ENCODE measurements at regions not wholly inside any gene's neighbourhood (a gene's known extent, or its start where the extent isn't known, plus 50 kb on each side); places are given as distances from the start of the nearest gene placed in this dataset.

GRCh38 chr14:101017806-101018560 lies 114.5 kb upstream of the RTL1 start:
- Histone ChIP-seq H3K27ac (ENCODE audit: low read depth, low read length) (no peak overlapping the region), H3K4me1 (ENCODE audit: insufficient read depth, low read length) (no peaks in the 10 kb centered on the region), H3K9me3 (ENCODE audit: low read length) (no peaks in the 10 kb centered on the region), H3K36me3 (ENCODE audit: insufficient read depth, low read length) (no peaks in the 10 kb centered on the region), H3K9ac (ENCODE audit: low read length) (no peak overlapping the region), H3K4me3 (ENCODE audit: low read depth in 1 of 2, low read length in 2 of 2) (no peak overlapping the region), H3K27me3 (ENCODE audit: control insufficient read depth in 1 of 2, insufficient read depth in 2 of 2, low read length in 2 of 2) (no peaks in the 10 kb centered on the region)

- Histone ChIP-seq H3K4me1 (ENCODE audit: insufficient read depth, low read length) (no peaks in the 10 kb centered on the region), H3K4me3 (ENCODE audit: low read depth in 1 of 2, low read length in 2 of 2) (no peak overlapping the region), H3K27ac (ENCODE audit: low read depth, low read length) (no peak overlapping the region), H3K9ac (ENCODE audit: low read length) (no peak overlapping the region), H3K36me3 (ENCODE audit: insufficient read depth, low read length) (no peaks in the 10 kb centered on the region), H3K27me3 (ENCODE audit: control insufficient read depth in 1 of 2, insufficient read depth in 2 of 2, low read length in 2 of 2) (no peaks in the 10 kb centered on the region), H3K9me3 (ENCODE audit: low read length) (no peaks in the 10 kb centered on the region)
These were observed 115.2 kb upstream of the RTL1 start for GRCh38 chr14:101018561-101019290.

DNA sequence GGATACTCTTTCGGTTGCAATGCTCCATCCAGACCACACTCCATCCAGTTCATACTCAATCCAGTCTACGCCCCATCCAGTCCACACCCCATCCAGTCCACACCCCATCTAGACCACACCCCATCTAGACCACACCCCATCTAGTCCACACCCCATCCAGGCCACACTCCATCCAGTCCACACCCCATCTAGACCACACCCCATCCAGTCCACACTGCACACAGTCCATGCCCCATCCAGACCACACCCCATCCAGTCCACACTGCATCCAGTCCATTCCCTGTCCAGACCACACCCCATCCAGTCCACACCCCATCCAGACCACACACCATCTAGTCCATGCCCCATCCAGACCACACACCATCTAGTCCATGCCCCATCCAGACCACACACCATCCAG lies 116.0 kb upstream of the RTL1 start:
- H3K27me3 ChIP-seq (ENCODE audit: control insufficient read depth in 1 of 2, insufficient read depth in 2 of 2, low read length in 2 of 2), result no peaks in the 10 kb centered on the region

DNA sequence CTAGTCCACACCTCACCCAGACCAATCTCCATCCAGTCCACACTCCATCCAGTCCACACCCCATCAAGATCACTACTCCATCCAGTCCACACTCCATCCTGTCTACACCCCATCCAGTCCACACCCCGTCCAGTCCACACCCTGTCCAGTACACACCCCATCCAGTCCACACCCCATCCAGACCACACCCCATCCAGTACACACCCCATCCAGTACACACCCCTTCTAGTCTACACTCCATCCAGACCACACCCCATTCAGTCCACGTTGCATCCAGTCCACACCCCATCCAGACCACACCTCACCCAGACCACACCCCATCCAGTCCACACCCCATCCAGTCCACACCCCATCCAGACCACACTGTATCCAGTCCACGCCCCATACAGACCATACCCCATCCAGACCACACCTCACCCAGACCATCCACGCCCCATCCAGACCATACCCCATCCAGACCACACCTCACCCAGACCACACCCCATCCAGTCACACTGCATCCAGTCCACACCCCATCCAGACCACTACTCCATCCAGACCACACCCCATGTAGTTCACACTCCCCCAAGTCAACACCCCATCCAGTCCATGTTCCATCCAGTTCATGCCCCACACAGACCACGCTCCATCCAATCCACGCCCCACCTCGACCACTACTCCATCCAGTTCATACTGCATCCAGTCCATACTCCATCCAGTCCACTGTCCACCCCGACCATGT lies 116.6 kb upstream of the RTL1 start:
- Histone ChIP-seq H3K4me3 (ENCODE audit: low read depth in 1 of 2, low read length in 2 of 2) (no peak overlapping the region), H3K27me3 (ENCODE audit: control insufficient read depth in 1 of 2, insufficient read depth in 2 of 2, low read length in 2 of 2) (no peaks in the 10 kb centered on the region), H3K36me3 (ENCODE audit: insufficient read depth, low read length) (no peaks in the 10 kb centered on the region), H3K9ac (ENCODE audit: low read length) (no peak overlapping the region), H3K4me1 (ENCODE audit: insufficient read depth, low read length) (no peaks in the 10 kb centered on the region), H3K27ac (ENCODE audit: low read depth, low read length) (no peak overlapping the region), H3K9me3 (ENCODE audit: low read length) (no peaks in the 10 kb centered on the region)

More for the DNA sequence above, 116.0 kb upstream of the RTL1 start:
- no peak overlapping the region for H3K27ac ChIP-seq (ENCODE audit: low read depth, low read length)
- no peaks in the 10 kb centered on the region for H3K9me3 ChIP-seq (ENCODE audit: low read length)
- H3K4me3 ChIP-seq (ENCODE audit: low read depth in 1 of 2, low read length in 2 of 2), result no peak overlapping the region
- no peaks in the 10 kb centered on the region for H3K36me3 ChIP-seq (ENCODE audit: insufficient read depth, low read length)
- H3K9ac ChIP-seq (ENCODE audit: low read length), result no peak overlapping the region
- H3K4me1 ChIP-seq (ENCODE audit: insufficient read depth, low read length), result no peaks in the 10 kb centered on the region

DNA sequence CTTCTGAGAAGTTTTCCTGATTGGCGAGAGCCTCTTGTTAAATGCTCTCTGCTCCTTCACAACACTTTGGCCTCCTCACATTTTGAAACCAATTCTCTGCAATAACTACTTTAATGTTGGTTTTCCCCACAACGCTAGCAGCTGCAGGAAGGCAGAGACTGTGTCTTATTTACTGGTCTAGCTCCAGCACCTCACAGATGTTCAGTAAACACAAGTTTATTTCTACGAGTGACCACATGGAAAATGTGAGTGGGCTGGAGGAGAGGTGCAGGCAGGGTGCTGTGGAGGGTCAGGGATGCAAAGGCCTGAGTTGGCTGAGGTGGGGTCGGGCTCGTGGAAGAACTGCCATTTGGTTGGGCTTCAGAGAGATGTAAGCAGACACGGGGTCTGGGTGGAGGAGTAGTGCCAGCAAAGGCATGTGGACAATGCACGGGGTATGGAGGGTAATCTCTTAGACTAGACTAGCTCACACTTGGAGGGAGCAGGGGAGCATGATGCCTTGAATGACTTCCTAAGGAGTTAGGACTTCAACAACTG lies 117.4 kb upstream of the RTL1 start:
- Histone ChIP-seq H3K9me3 (ENCODE audit: low read length) (no peaks in the 10 kb centered on the region), H3K36me3 (ENCODE audit: insufficient read depth, low read length) (no peaks in the 10 kb centered on the region), H3K4me3 (ENCODE audit: low read depth in 1 of 2, low read length in 2 of 2) (no peak overlapping the region), H3K27me3 (ENCODE audit: control insufficient read depth in 1 of 2, insufficient read depth in 2 of 2, low read length in 2 of 2) (no peaks in the 10 kb centered on the region), H3K27ac (ENCODE audit: low read depth, low read length) (no peak overlapping the region), H3K4me1 (ENCODE audit: insufficient read depth, low read length) (no peaks in the 10 kb centered on the region), H3K9ac (ENCODE audit: low read length) (no peak overlapping the region)

- Histone ChIP-seq H3K27me3 (ENCODE audit: control insufficient read depth in 1 of 2, insufficient read depth in 2 of 2, low read length in 2 of 2) (no peaks in the 10 kb centered on the region), H3K36me3 (ENCODE audit: insufficient read depth, low read length) (no peaks in the 10 kb centered on the region), H3K27ac (ENCODE audit: low read depth, low read length) (no peak overlapping the region), H3K9me3 (ENCODE audit: low read length) (no peaks in the 10 kb centered on the region), H3K9ac (ENCODE audit: low read length) (no peak overlapping the region), H3K4me3 (ENCODE audit: low read depth in 1 of 2, low read length in 2 of 2) (no peak overlapping the region), H3K4me1 (ENCODE audit: insufficient read depth, low read length) (no peaks in the 10 kb centered on the region)
These were observed 118.6 kb upstream of the RTL1 start for GRCh38 chr14:101022121-101022520.

DNA sequence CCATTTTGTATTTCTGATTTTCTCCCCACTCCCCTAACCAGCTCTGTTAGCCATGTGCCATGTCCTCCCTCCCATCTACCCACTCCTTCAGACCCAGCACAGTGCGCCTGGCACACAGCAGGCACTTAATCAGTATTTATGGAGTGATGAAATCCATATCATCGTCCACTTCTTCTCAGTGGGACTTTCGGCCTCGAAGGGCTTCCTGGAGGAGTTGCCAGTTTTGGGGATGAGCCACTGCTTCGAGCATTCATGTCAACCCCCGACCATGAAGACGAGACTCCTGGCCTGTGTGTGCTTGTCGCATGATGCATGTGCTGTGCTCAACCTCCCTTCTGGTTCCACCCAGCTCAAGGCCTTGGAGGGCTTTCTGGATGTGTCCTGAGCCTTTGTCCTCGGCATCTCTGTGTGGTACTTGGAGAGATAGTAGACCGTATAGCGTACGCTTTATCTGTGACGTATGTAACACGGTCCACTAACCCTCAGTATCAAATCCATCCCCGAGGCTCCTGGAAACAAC lies 119.5 kb upstream of the RTL1 start:
- Histone ChIP-seq H3K36me3 (ENCODE audit: insufficient read depth, low read length) (no peaks in the 10 kb centered on the region), H3K9me3 (ENCODE audit: low read length) (no peaks in the 10 kb centered on the region), H3K4me1 (ENCODE audit: insufficient read depth, low read length) (no peaks in the 10 kb centered on the region), H3K9ac (ENCODE audit: low read length) (no peak overlapping the region), H3K27me3 (ENCODE audit: control insufficient read depth in 1 of 2, insufficient read depth in 2 of 2, low read length in 2 of 2) (no peaks in the 10 kb centered on the region), H3K27ac (ENCODE audit: low read depth, low read length) (no peak overlapping the region), H3K4me3 (ENCODE audit: low read depth in 1 of 2, low read length in 2 of 2) (no peak overlapping the region)

DNA sequence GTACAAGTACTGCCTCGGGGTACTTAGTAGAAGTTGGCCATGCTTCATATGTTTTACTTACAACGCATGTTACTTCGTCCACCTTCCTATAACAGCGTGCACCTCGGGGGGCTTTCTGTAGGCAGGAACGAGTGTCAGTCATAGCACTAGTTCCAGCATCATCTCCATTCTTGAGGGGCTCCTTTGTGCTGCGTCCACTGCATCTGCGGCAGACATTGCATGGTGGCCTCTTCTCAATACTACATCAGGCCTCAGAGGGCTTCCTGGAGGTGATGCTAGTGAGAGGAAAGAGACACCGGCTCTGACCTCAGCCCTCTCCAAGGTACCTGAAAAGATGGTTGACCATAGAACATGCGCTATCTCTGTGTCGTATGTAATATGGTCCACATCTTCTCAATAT lies 121.2 kb upstream of the RTL1 start:
- H3K36me3 ChIP-seq (ENCODE audit: insufficient read depth, low read length), result no peaks in the 10 kb centered on the region
- H3K4me1 ChIP-seq (ENCODE audit: insufficient read depth, low read length), result no peaks in the 10 kb centered on the region
- no peak overlapping the region for H3K27ac ChIP-seq (ENCODE audit: low read depth, low read length)
- no peak overlapping the region for H3K9ac ChIP-seq (ENCODE audit: low read length)
- no peak overlapping the region for H3K4me3 ChIP-seq (ENCODE audit: low read depth in 1 of 2, low read length in 2 of 2)
- H3K9me3 ChIP-seq (ENCODE audit: low read length), result no peaks in the 10 kb centered on the region
- no peaks in the 10 kb centered on the region for H3K27me3 ChIP-seq (ENCODE audit: control insufficient read depth in 1 of 2, insufficient read depth in 2 of 2, low read length in 2 of 2)

DNA sequence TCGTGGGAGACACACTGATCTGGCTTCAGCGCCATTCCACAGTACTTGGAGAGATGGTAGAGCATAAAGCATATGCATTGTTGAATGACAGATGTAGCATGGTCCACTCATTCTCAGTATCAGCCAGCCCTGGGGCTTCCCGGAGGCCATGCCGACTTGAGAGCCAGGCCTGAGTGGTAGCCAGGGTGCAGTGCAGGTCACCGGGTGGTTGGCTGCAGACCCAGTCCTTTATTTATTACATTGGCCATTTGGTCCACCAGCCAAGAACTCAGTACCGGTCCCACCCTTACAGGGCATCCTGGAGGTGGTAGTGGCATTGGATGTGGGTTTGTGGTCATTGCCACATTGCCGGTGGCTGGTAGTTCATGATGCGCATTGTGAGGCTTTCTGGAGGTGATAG lies 121.6 kb upstream of the RTL1 start:
- H3K4me1 ChIP-seq (ENCODE audit: insufficient read depth, low read length), result no peaks in the 10 kb centered on the region
- H3K9ac ChIP-seq (ENCODE audit: low read length), result no peak overlapping the region
- no peaks in the 10 kb centered on the region for H3K9me3 ChIP-seq (ENCODE audit: low read length)
- H3K27me3 ChIP-seq (ENCODE audit: control insufficient read depth in 1 of 2, insufficient read depth in 2 of 2, low read length in 2 of 2), result no peaks in the 10 kb centered on the region
- H3K4me3 ChIP-seq (ENCODE audit: low read depth in 1 of 2, low read length in 2 of 2), result no peak overlapping the region
- H3K27ac ChIP-seq (ENCODE audit: low read depth, low read length), result no peak overlapping the region
- no peaks in the 10 kb centered on the region for H3K36me3 ChIP-seq (ENCODE audit: insufficient read depth, low read length)

DNA sequence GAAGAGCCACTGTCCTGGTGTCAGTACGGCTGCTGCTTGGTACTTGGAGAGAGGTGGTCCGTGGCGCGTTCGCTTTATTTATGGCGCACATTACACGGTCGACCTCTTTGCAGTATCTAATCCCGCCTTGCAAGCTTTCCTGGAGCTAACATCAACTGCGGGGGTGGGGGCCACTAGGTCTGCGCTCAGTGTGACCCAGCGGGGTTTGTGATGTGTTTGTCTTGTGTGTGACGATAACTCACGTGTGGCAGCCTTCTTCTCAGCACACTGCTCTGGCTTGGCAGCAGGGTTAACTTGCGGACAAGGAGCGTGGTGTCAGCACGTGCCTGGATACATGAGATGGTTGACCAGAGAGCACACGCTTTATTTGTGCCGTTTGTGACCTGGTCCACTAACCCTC lies 122.2 kb upstream of the RTL1 start:
- no peaks in the 10 kb centered on the region for H3K4me1 ChIP-seq (ENCODE audit: insufficient read depth, low read length)
- H3K36me3 ChIP-seq (ENCODE audit: insufficient read depth, low read length), result no peaks in the 10 kb centered on the region
- no peaks in the 10 kb centered on the region for H3K9me3 ChIP-seq (ENCODE audit: low read length)
- H3K9ac ChIP-seq (ENCODE audit: low read length), result no peak overlapping the region
- H3K27ac ChIP-seq (ENCODE audit: low read depth, low read length), result no peak overlapping the region
- no peak overlapping the region for H3K4me3 ChIP-seq (ENCODE audit: low read depth in 1 of 2, low read length in 2 of 2)
- H3K27me3 ChIP-seq (ENCODE audit: control insufficient read depth in 1 of 2, insufficient read depth in 2 of 2, low read length in 2 of 2), result no peaks in the 10 kb centered on the region

- no peaks in the 10 kb centered on the region for H3K9me3 ChIP-seq (ENCODE audit: low read length)
- H3K27ac ChIP-seq (ENCODE audit: low read depth, low read length), result no peak overlapping the region
- no peak overlapping the region for H3K4me3 ChIP-seq (ENCODE audit: low read depth in 1 of 2, low read length in 2 of 2)
- no peaks in the 10 kb centered on the region for H3K27me3 ChIP-seq (ENCODE audit: control insufficient read depth in 1 of 2, insufficient read depth in 2 of 2, low read length in 2 of 2)
- no peaks in the 10 kb centered on the region for H3K36me3 ChIP-seq (ENCODE audit: insufficient read depth, low read length)
- no peaks in the 10 kb centered on the region for H3K4me1 ChIP-seq (ENCODE audit: insufficient read depth, low read length)
- H3K9ac ChIP-seq (ENCODE audit: low read length), result no peak overlapping the region
These were observed 122.8 kb upstream of the RTL1 start for GRCh38 chr14:101026341-101026740.
